ENCODE measurements at regions not wholly inside any gene's neighbourhood (a gene's known extent, or its start where the extent isn't known, plus 50 kb on each side); places are given as distances from the start of the nearest gene placed in this dataset.

- ChIA-PET CTCF (no interaction called here), POLR2A (no interaction called here)
- intact Hi-C loops (cut with DNase I, micrococcal nuclease) = no loop called here
- DNase-seq (no peak), ATAC-seq (ENCODE audit: poor library complexity) (no peak)
- H3K36me3 Mint-ChIP-seq (ENCODE audit: low read depth) = no peaks in the 10 kb centered on the region
- Histone ChIP-seq H3K36me3 (ENCODE audit: insufficient read depth, low read length) (no peaks in the 10 kb centered on the region), H3K4me1 (ENCODE audit: insufficient read depth, low read length) (peaks cover 5% of the 10 kb centered on the region), H3K27me3 (ENCODE audit: control insufficient read depth in 1 of 2, insufficient read depth in 2 of 2, low read length in 2 of 2) (no peaks in the 10 kb centered on the region), H3K4me3 (ENCODE audit: low read length) (no peak overlapping the region), H3K27ac (ENCODE audit: low read depth in 1 of 2, low read length in 2 of 2) (no peak overlapping the region), H3K9me3 (ENCODE audit: control insufficient read depth in 1 of 2, insufficient read depth in 1 of 2, low read length in 2 of 2) (no peaks in the 10 kb centered on the region)
- no peaks in the 10 kb centered on the region for H3K9me3 Mint-ChIP-seq
- TF ChIP-seq CTCF (IDR thresholded peaks at IDR 0.05) = no peak
- no peak overlapping the region for H3K4me3 Mint-ChIP-seq
- no peak overlapping the region for H3K27ac Mint-ChIP-seq
- H3K4me1 Mint-ChIP-seq (ENCODE audit: low read depth) = peaks cover 4% of the 10 kb centered on the region
- H3K27me3 Mint-ChIP-seq = peaks cover 56% of the 10 kb centered on the region
Measured at GRCh38 chr2:226669249-226669648, 130.4 kb downstream of the IRS1 start.

GRCh38 chr2:226667736-226668135 is 131.9 kb downstream of the IRS1 start:
- H3K9me3 ChIP-seq (ENCODE audit: control insufficient read depth in 1 of 2, insufficient read depth in 1 of 2, low read length in 2 of 2) = no peaks in the 10 kb centered on the region
- H3K27ac ChIP-seq (ENCODE audit: low read depth in 1 of 2, low read length in 2 of 2) = no peak overlapping the region
- ChIA-PET POLR2A (no interaction called here), CTCF (no interaction called here)
- Mint-ChIP-seq H3K27ac (no peak overlapping the region), H3K36me3 (ENCODE audit: low read depth) (no peaks in the 10 kb centered on the region), H3K9me3 (no peaks in the 10 kb centered on the region), H3K4me3 (no peak overlapping the region), H3K27me3 (peaks cover 46% of the 10 kb centered on the region), H3K4me1 (ENCODE audit: low read depth) (no peaks in the 10 kb centered on the region)
- no peak overlapping the region for H3K4me3 ChIP-seq (ENCODE audit: low read length)
- H3K27me3 ChIP-seq (ENCODE audit: control insufficient read depth in 1 of 2, insufficient read depth in 2 of 2, low read length in 2 of 2) = no peaks in the 10 kb centered on the region
- ATAC-seq (ENCODE audit: poor library complexity) (no peak), DNase-seq (no peak)
- H3K4me1 ChIP-seq (ENCODE audit: insufficient read depth, low read length) = no peaks in the 10 kb centered on the region
- no peak for TF ChIP-seq CTCF (IDR thresholded peaks at IDR 0.05)
- no peaks in the 10 kb centered on the region for H3K36me3 ChIP-seq (ENCODE audit: insufficient read depth, low read length)
- intact Hi-C loops (cut with DNase I, micrococcal nuclease) = no loop called here

- Histone ChIP-seq H3K27me3 (ENCODE audit: control insufficient read depth in 1 of 2, insufficient read depth in 2 of 2, low read length in 2 of 2) (no peaks in the 10 kb centered on the region), H3K9me3 (ENCODE audit: control insufficient read depth in 1 of 2, insufficient read depth in 1 of 2, low read length in 2 of 2) (no peaks in the 10 kb centered on the region), H3K27ac (ENCODE audit: low read depth in 1 of 2, low read length in 2 of 2) (no peak overlapping the region), H3K4me1 (ENCODE audit: insufficient read depth, low read length) (no peaks in the 10 kb centered on the region), H3K36me3 (ENCODE audit: insufficient read depth, low read length) (no peaks in the 10 kb centered on the region), H3K4me3 (ENCODE audit: low read length) (no peak overlapping the region)
- no peak overlapping the region for H3K27ac Mint-ChIP-seq
- H3K36me3 Mint-ChIP-seq (ENCODE audit: low read depth) = no peaks in the 10 kb centered on the region
- no peak for TF ChIP-seq CTCF (IDR thresholded peaks at IDR 0.05)
- H3K9me3 Mint-ChIP-seq = no peaks in the 10 kb centered on the region
- ChIA-PET POLR2A (no interaction called here), CTCF (no interaction called here)
- DNase-seq = no peak
- intact Hi-C loops (cut with DNase I, micrococcal nuclease) = no loop called here
- H3K4me3 Mint-ChIP-seq = no peak overlapping the region
- H3K27me3 Mint-ChIP-seq = peaks cover 33% of the 10 kb centered on the region
- no peaks in the 10 kb centered on the region for H3K4me1 Mint-ChIP-seq (ENCODE audit: low read depth)
- ATAC-seq (ENCODE audit: poor library complexity) = no peak
Measured at GRCh38 chr2:226665306-226665831, 134.3 kb downstream of the IRS1 start.
